ENCODE measurements at regions not wholly inside any gene's neighbourhood (a gene's known extent, or its start where the extent isn't known, plus 50 kb on each side); places are given as distances from the start of the nearest gene placed in this dataset.

- peak; percentile 48 for ATAC-seq
- H3K27ac ChIP-seq = no peak overlapping the region
- H3K4me3 ChIP-seq = no peak overlapping the region
- no peaks in the 10 kb centered on the region for H3K27me3 ChIP-seq
- no peak for TF ChIP-seq POLR2AphosphoS5 (IDR thresholded peaks at IDR 0.05)
- TF ChIP-seq POLR2A (IDR thresholded peaks at IDR 0.05) = no peak
- no peak for TF ChIP-seq EP300 (IDR thresholded peaks at IDR 0.05)
- TF ChIP-seq CTCF (IDR thresholded peaks at IDR 0.05) = no peak
- H3K4me1 ChIP-seq = peaks cover 0 to 5% (median 0%) of the 10 kb centered on the region in 3 donors
- H3K36me3 ChIP-seq = no peaks in the 10 kb centered on the region
- H3K9me3 ChIP-seq = no peaks in the 10 kb centered on the region
Measured at GRCh38 chr7:41624818-41625217, 78.1 kb downstream of the INHBA start.

GRCh38 chr7:41621953-41622831 is 80.7 kb downstream of the INHBA start:
- TF ChIP-seq POLR2A (IDR thresholded peaks at IDR 0.05) (no peak), CTCF (IDR thresholded peaks at IDR 0.05) (no peak), EP300 (IDR thresholded peaks at IDR 0.05) (no peak), POLR2AphosphoS5 (IDR thresholded peaks at IDR 0.05) (no peak)
- no peak for ATAC-seq
- no peaks in the 10 kb centered on the region for H3K36me3 ChIP-seq
- no peaks in the 10 kb centered on the region for H3K9me3 ChIP-seq
- H3K27ac ChIP-seq = no peak overlapping the region
- H3K27me3 ChIP-seq = no peaks in the 10 kb centered on the region
- H3K4me1 ChIP-seq = no peaks in the 10 kb centered on the region
- H3K4me3 ChIP-seq = no peak overlapping the region
- 73 to 86% methylated on average over 5 to 7 of the region's 7 CpGs for WGBS, 2 donors (ENCODE audit: low coverage in 1 of 2)

- no peaks in the 10 kb centered on the region for H3K27me3 ChIP-seq
- H3K4me3 ChIP-seq = no peak overlapping the region
- H3K4me1 ChIP-seq = no peaks in the 10 kb centered on the region
- no peak overlapping the region for H3K27ac ChIP-seq
- WGBS, 2 donors (ENCODE audit: low coverage in 1 of 2) = 100% methylated on average over 1 of the region's 1 CpG; no CpG with 5 or more reads in 1 of the 2 donors
- no peak for TF ChIP-seq CTCF (IDR thresholded peaks at IDR 0.05)
- TF ChIP-seq POLR2AphosphoS5 (IDR thresholded peaks at IDR 0.05) = no peak
- TF ChIP-seq POLR2A (IDR thresholded peaks at IDR 0.05) = no peak
- no peak for TF ChIP-seq EP300 (IDR thresholded peaks at IDR 0.05)
- ATAC-seq = no peak
- H3K36me3 ChIP-seq = no peaks in the 10 kb centered on the region
- no peaks in the 10 kb centered on the region for H3K9me3 ChIP-seq
Measured at GRCh38 chr7:41617987-41618386, 84.9 kb downstream of the INHBA start.

- H3K27me3 ChIP-seq = no peaks in the 10 kb centered on the region
- H3K36me3 ChIP-seq = no peaks in the 10 kb centered on the region
- no peak overlapping the region for H3K4me3 ChIP-seq
- H3K27ac ChIP-seq = no peak overlapping the region
- H3K9me3 ChIP-seq = no peaks in the 10 kb centered on the region
- no peaks in the 10 kb centered on the region for H3K4me1 ChIP-seq
- 88 to 94% methylated on average over 2 of the region's 2 CpGs for WGBS, 2 donors (ENCODE audit: low coverage in 1 of 2)
- TF ChIP-seq CTCF (IDR thresholded peaks at IDR 0.05) = no peak
- no peak for TF ChIP-seq EP300 (IDR thresholded peaks at IDR 0.05)
- no peak for TF ChIP-seq POLR2AphosphoS5 (IDR thresholded peaks at IDR 0.05)
- no peak for TF ChIP-seq POLR2A (IDR thresholded peaks at IDR 0.05)
- ATAC-seq = no peak
Measured at GRCh38 chr7:41612798-41613197, 90.1 kb downstream of the INHBA start.

GRCh38 chr7:41612386-41612785 is 90.5 kb downstream of the INHBA start:
- TF ChIP-seq POLR2AphosphoS5 (IDR thresholded peaks at IDR 0.05) (no peak), CTCF (IDR thresholded peaks at IDR 0.05) (no peak), EP300 (IDR thresholded peaks at IDR 0.05) (no peak), POLR2A (IDR thresholded peaks at IDR 0.05) (no peak)

More at GRCh38 chr7:41612386-41612785, 90.5 kb downstream of the INHBA start:
- Histone ChIP-seq H3K27me3 (no peaks in the 10 kb centered on the region), H3K9me3 (no peaks in the 10 kb centered on the region), H3K27ac (no peak overlapping the region), H3K4me3 (no peak overlapping the region), H3K36me3 (no peaks in the 10 kb centered on the region), H3K4me1 (no peaks in the 10 kb centered on the region)
- no peak for ATAC-seq
- whole genome bisulfite sequencing, 2 donors (ENCODE audit: low coverage in 1 of 2) = 93 to 94% methylated on average over 4 of the region's 4 CpGs
